T47D (cell line): ENCODE measurements at regions not wholly inside any gene's neighbourhood (a gene's known extent, or its start where the extent isn't known, plus 50 kb on each side); places are given as distances from the start of the nearest gene placed in this dataset.

ENCODE experiments used
- DNase-seq, 2 experiments: peaks; one replicate each; pipeline versions ENCODE4 v3.0.0 to v3.0.0-alpha.2; 2011 to 2012; ENCODE audit warnings: low read depth in 1 of 2, low spot score in 1 of 2
- JUND ChIP-seq: IDR thresholded peaks from 2 replicates; pipeline ENCODE4 v1.6.1; 2012; ENCODE audit warnings: low read depth
- in situ Hi-C: cut with HindIII; loops from 2 replicates; pipeline ENCODE4 v1.10.0; 2016; ENCODE audit warnings: low sequenced_read_pairs, low pct_unique_long_range_greater_than_20kb

DNA sequence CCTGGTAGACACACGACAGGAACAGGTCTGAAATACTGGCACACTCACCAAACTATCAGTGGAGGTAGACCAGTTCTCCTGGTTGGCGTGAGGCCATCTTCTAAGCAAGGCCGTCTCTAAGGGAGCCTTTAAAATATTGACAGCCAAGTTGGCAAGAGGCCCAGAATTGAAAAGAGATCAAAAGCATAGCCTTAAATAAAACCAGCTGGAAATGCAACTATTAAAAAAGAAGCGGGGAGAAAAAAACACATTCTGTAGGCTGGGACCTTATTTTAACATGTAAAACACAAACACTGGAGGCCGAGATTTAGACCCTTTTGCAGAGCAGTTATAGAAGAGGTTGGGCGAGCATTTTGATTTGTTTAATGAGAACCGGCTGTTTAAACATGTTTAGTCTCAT lies 233.0 kb upstream of the CLNK start:
- in situ Hi-C loops: no loop called here
- DNase-seq: peak in 1 of 2 experiments; percentile 30
- no peak for TF ChIP-seq JUND

- TF ChIP-seq JUND: no peak
- in situ Hi-C loops: no loop called here
- DNase-seq: peak in 1 of 2 experiments; percentile 17
Measured at GRCh38 chr4:10898072-10898471, 213.5 kb upstream of the CLNK start.

DNA sequence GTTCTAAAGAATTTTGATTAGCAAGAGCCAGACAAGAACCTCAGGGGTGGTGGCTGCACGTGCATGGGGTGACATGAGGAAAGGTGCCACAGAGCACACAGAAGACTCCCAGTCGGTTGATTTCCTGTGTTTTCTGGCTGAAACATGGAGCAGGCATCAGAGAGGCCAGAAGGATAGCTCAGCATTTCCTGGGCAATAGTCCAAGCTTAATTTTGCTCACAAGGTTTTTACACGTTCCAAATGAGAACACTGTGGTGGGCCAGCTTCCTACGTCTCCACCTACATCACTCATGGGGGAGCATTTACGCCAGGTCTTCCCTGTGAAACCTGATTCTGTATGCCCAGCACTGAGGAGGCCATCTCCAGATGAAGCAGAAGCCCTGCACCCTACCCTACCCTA lies 212.5 kb upstream of the CLNK start:
- DNase-seq: no peak
- no peak for TF ChIP-seq JUND
- in situ Hi-C loops: no loop called here

GRCh38 chr4:10893395-10893794 lies 208.8 kb upstream of the CLNK start:
- no peak for TF ChIP-seq JUND
- in situ Hi-C loops: no loop called here

DNA sequence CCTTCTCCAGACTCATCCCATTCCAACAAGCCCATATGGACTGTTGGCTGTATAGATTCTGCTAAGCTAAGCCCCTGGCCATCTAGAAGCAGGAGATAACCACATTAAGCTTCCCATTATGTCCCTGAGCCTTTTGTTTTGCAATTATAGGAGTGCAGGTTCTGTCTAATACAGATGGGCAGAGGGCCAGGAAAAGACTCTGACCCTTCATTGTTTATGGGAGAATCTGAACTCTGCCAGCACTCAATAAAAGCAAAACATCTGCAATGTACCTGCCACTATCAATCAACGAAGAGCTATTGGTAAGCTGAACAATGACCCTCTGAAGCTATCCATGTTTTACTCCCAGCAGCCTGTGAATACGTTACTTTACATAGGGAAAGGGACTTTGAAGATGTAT lies 207.3 kb upstream of the CLNK start:
- in situ Hi-C loops: no loop called here
- TF ChIP-seq JUND: no peak
- DNase-seq: no peak

More at GRCh38 chr4:10893395-10893794, 208.8 kb upstream of the CLNK start:
- DNase-seq: peak in 1 of 2 experiments; percentile 16

DNA sequence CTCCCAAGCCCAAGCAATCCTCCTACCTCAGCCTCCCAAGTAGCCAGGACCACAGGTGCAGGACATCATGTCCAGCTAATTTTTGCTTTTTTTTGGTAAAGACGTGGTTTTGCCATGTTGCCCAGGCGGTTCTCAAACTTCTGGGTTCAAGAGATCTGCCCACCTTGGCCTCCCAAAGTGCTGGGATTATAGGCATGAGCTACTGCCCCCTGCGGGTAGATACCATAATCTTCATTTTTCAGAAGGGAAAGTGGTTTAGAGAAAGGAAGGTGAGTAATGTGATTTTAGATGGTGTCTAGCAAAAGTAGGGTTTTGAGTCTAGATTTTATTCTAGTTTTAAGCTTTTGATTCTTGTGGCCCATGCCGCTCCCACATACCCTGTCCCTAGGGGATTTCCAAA lies 205.3 kb upstream of the CLNK start:
- TF ChIP-seq JUND: no peak
- no peak for DNase-seq
- in situ Hi-C loops: no loop called here

DNA sequence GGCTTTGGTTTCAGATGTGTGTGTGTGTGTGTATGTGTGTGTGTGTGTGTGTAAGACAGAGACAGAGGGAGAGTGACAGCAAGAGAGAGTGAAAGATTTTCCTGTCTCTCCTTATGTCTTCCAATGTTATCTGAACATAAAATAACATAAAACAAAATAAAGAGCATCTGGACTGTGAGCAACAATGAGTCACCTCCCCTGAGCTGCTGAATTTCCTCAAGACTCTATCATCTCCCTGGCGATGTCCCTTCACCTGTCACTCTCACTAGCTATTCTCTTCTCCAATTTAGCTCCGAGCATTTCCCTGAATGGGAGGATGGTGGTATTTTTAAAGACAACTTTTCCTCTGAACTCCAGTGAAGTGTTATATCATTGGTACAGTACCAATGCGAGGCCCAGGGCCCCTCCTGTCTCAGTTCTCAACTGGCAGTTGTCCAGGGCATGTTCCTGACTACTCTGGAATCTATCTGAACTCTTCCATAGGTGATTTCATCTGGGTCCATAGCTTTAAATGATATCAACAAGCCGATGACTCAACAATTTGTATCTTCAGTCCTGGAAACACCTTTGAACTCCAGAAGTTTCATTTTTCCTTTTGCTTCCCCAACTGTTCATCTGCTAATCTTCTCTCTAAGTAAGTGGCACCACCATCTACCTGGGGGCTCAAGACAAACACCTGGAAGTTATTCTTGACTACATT lies 195.0 kb upstream of the CLNK start:
- DNase-seq: no peak
- in situ Hi-C loops: no loop called here
- TF ChIP-seq JUND: no peak

DNA sequence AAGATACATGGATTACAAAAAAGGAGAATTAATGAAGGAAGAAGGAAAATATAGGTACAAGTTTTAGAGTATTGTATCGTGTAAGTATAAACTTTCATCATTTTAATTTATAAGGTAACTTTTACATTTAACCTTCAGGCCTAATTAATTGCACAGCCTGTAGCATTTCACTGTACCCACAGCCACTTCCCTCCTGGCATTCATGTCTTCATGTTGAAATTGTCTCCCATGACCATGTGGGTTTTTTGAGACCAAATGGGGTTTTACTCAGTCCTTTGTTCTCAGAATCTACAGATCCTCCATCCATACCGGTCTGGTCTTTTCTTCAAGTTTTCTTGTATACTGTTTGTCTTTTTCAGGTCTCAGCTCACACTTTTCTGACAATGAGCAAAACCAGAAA lies 194.3 kb upstream of the CLNK start:
- no peak for DNase-seq
- no peak for TF ChIP-seq JUND
- in situ Hi-C loops: no loop called here

GRCh38 chr4:10877076-10877475 lies 192.5 kb upstream of the CLNK start:
- in situ Hi-C loops: no loop called here
- DNase-seq: no peak
- TF ChIP-seq JUND: no peak

- no peak for TF ChIP-seq JUND
- in situ Hi-C loops: no loop called here
- DNase-seq: no peak
Measured at GRCh38 chr4:10875144-10875799, 190.7 kb upstream of the CLNK start.

DNA sequence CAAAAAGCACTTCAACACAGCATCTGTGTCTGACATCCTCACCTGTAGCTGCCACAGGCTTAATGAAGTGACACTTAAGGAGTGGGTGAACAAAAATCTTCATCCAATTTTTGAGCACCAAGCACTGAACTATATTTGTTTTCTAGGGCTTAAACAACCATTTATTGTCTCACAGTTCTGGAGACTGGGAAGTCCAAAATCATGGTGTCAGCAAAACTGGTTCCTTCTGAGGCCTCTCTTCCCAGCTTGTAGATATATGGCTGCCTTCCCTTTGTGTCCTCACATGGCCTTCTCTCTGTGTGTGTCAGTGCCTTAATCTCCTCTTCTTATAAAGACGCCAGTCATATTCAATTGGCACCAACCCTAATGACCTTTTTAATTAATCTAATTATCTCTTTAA lies 189.2 kb upstream of the CLNK start:
- in situ Hi-C loops: no loop called here
- no peak for TF ChIP-seq JUND
- DNase-seq: no peak

DNA sequence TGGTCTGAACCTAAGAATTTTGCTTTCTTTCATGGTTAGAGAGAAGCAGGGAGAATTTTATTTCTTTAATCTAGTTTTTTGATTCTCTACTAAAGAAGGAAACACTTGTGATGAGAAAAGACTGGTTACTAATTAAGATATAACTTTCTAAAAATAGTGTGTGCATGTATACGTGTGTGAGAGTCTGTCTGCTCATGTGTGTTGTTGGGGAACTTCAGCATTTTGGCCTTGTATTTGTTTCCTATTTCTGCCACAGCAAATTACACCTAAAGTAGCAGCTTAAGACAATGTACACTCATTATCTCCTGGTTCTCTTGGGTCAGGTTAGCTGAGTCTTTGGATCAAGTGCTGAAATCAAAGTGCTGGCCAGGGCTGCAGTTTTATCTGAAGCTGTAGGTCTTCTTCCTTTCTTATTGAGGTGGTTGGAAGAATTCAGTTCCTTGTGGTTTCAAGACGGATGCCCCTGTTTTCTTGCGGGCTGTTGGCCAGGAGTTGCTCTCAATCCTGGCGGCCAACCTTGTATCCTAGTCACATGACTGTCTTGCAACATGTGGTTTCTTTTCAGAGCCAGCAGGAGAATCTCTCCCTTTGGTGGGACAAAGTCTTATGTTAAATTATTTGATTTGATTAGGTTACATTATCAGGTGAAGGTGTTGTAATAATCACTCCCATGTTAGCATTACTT lies 188.4 kb upstream of the CLNK start:
- DNase-seq: no peak
- TF ChIP-seq JUND: no peak
- in situ Hi-C loops: no loop called here

DNA sequence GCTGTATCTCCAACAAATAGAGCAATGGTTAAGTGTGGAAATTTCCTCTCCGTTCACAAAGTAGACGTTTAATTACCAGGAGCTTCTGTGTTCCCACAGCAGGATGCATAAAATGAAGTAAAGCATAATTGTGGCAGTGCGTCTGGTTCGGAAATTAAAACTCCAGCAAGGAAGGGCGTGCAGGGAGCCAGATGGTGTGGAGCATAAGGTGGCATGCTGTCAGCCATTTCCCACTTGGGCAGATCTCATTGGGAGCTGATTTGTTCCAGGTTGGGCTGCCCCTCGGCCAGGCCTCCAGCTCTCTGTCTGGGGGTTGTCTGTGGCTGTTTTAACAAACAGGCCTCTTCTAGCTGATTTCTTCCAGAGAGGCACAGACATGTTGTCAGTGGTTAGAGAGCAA lies 182.1 kb upstream of the CLNK start:
- DNase-seq: no peak
- in situ Hi-C loops: no loop called here
- TF ChIP-seq JUND: no peak

DNA sequence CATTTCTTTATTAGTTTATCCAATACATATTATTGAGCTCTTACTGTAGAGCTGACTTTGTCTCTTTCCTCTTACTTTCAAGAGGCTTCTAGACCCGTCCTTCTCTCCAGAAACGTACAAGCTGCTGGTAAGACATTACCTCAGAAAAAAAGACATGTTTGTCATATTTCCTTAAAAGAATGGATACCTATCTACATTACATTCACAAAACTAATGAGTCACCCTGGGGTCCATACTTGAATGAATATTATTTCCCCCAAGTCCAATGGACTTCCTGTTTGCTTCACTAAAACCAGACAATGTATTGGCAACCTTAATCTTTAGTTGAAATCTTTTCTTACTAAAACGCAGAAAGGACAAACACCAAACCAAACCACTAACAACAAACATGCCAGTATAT lies 176.5 kb upstream of the CLNK start:
- no peak for DNase-seq
- in situ Hi-C loops: no loop called here
- no peak for TF ChIP-seq JUND
